Mesothelial cell of epicardium (in vitro differentiated cells): ENCODE measurements at regions not wholly inside any gene's neighbourhood (a gene's known extent, or its start where the extent isn't known, plus 50 kb on each side); places are given as distances from the start of the nearest gene placed in this dataset.
"Not testable (repeated sequence)": the region's sequence is repeated elsewhere in the genome, so short reads cannot be mapped to it uniquely, and the experiment has no call there.

Source experiments
- DNase-seq, 2 experiments: peaks; one replicate each; pipeline ENCODE4 v3.0.0; 2021; ENCODE audit warnings: low spot score in 2 of 2; ENCODE audit not compliant: unreplicated experiment in 2 of 2
- H3K27ac Mint-ChIP-seq: 2 replicates; pipeline ENCODE4 v1.8.0; 2021; ENCODE audit warnings: mixed read lengths
- H3K27me3 Mint-ChIP-seq: 2 replicates; pipeline ENCODE4 v1.8.0; 2021; ENCODE audit warnings: low read depth, mixed read lengths
- H3K36me3 Mint-ChIP-seq: 2 replicates; pipeline ENCODE4 v1.8.0; 2021; ENCODE audit warnings: mixed read lengths
- H3K4me1 Mint-ChIP-seq: 2 replicates; pipeline ENCODE4 v1.8.0; 2021; ENCODE audit warnings: mixed read lengths
- H3K4me3 Mint-ChIP-seq: 2 replicates; pipeline ENCODE4 v1.8.0; 2021; ENCODE audit warnings: mild to moderate bottlenecking, moderate library complexity, mixed read lengths
- H3K9me3 Mint-ChIP-seq: 2 replicates; pipeline ENCODE4 v1.8.0; 2021; ENCODE audit warnings: mixed read lengths
- CTCF ChIP-seq: fragments of 200-600 bp; sonication (generic); IDR thresholded peaks from one replicate; pipeline ENCODE4 v1.5.0; 2021; ENCODE audit warnings: antibody characterized with exemption; ENCODE audit not compliant: unreplicated experiment

- TF ChIP-seq CTCF = no peak
- Mint-ChIP-seq H3K9me3 (no peaks in the 10 kb centered on the region), H3K4me1 (no peaks in the 10 kb centered on the region)
Measured at GRCh38 chr10:131580076-131580652, 268.6 kb upstream of the TCERG1L start.

GRCh38 chr10:131580674-131581073 is 269.2 kb upstream of the TCERG1L start:
- H3K27ac Mint-ChIP-seq = no peak overlapping the region
- peak in 1 of 2 experiments; percentile 15 for DNase-seq
- no peaks in the 10 kb centered on the region for H3K4me1 Mint-ChIP-seq
- H3K4me3 Mint-ChIP-seq = no peak overlapping the region
- H3K36me3 Mint-ChIP-seq = no peaks in the 10 kb centered on the region
- no peaks in the 10 kb centered on the region for H3K9me3 Mint-ChIP-seq
- no peak for TF ChIP-seq CTCF
- peaks cover 6% of the 10 kb centered on the region for H3K27me3 Mint-ChIP-seq

More at GRCh38 chr10:131580076-131580652, 268.6 kb upstream of the TCERG1L start:
- no peaks in the 10 kb centered on the region for H3K36me3 Mint-ChIP-seq
- peaks cover 6% of the 10 kb centered on the region for H3K27me3 Mint-ChIP-seq
- H3K27ac Mint-ChIP-seq = no peak overlapping the region
- DNase-seq = no peak
- H3K4me3 Mint-ChIP-seq = no peak overlapping the region

- H3K27ac Mint-ChIP-seq, H3K4me1 Mint-ChIP-seq, H3K9me3 Mint-ChIP-seq, DNase-seq, H3K4me3 Mint-ChIP-seq, H3K36me3 Mint-ChIP-seq: not testable (repeated sequence)
- peaks cover 11% of the 10 kb centered on the region for H3K27me3 Mint-ChIP-seq
Measured at GRCh38 chr10:131581547-131581946, 270.0 kb upstream of the TCERG1L start.

GRCh38 chr10:131584287-131584686 is 272.8 kb upstream of the TCERG1L start:
- Mint-ChIP-seq H3K27me3 (peaks cover 15% of the 10 kb centered on the region), H3K36me3 (no peaks in the 10 kb centered on the region), H3K27ac (no peak overlapping the region), H3K4me1 (no peaks in the 10 kb centered on the region), H3K9me3 (no peaks in the 10 kb centered on the region), H3K4me3 (no peak overlapping the region)
- DNase-seq = no peak
- no peak for TF ChIP-seq CTCF

GRCh38 chr10:131585761-131586160 is 274.2 kb upstream of the TCERG1L start:
- no peak overlapping the region for H3K27ac Mint-ChIP-seq
- no peaks in the 10 kb centered on the region for H3K4me1 Mint-ChIP-seq
- no peaks in the 10 kb centered on the region for H3K9me3 Mint-ChIP-seq
- H3K27me3 Mint-ChIP-seq = peaks cover 14% of the 10 kb centered on the region
- no peak for TF ChIP-seq CTCF
- DNase-seq = no peak
- H3K4me3 Mint-ChIP-seq = no peak overlapping the region
- H3K36me3 Mint-ChIP-seq = no peaks in the 10 kb centered on the region

GRCh38 chr10:131586958-131587357 is 275.4 kb upstream of the TCERG1L start:
- no peak for DNase-seq
- no peak for TF ChIP-seq CTCF
- Mint-ChIP-seq H3K27me3 (peaks cover 14% of the 10 kb centered on the region), H3K9me3 (peaks cover 1% of the 10 kb centered on the region), H3K4me1 (no peaks in the 10 kb centered on the region), H3K27ac (no peak overlapping the region), H3K36me3 (no peaks in the 10 kb centered on the region), H3K4me3 (no peak overlapping the region)
